Thoracic aorta (tissue), 2 donors: ENCODE measurements at regions not wholly inside any gene's neighbourhood (a gene's known extent, or its start where the extent isn't known, plus 50 kb on each side); places are given as distances from the start of the nearest gene placed in this dataset.

Experiments
- ATAC-seq: fragments of 150-250 bp; one replicate; pipeline ENCODE4 v1.8.0; 2017; ENCODE audit warnings: low read depth; ENCODE audit not compliant: insufficient number of reproducible peaks, low FRiP score
- DNase-seq: peaks from one replicate; pipeline ENCODE4 v3.0.0-alpha.2; 2020; ENCODE audit warnings: low spot score
- H3K27ac ChIP-seq, 2 donors: fragments of 200-600 bp; sonication (generic); 1 replicate in 1 of 2; 2 replicates in 1 of 2; pipeline ENCODE4 v1.5.1; 2016; ENCODE audit warnings: mild to moderate bottlenecking in 2 of 2, moderate library complexity in 2 of 2
- H3K27me3 ChIP-seq: fragments of 200-600 bp; sonication (generic); replicated peaks from 2 replicates; pipeline ENCODE4 v1.6.0; 2016; ENCODE audit warnings: mild to moderate bottlenecking; ENCODE audit not compliant: insufficient read depth
- H3K36me3 ChIP-seq: fragments of 200-600 bp; sonication (generic); one replicate; pipeline ENCODE4 v1.5.1; 2016
- H3K4me1 ChIP-seq, 2 donors: fragments of 200-600 bp; sonication (generic); 1 replicate in 1 of 2; 2 replicates in 1 of 2; pipeline versions ENCODE4 v1.5.1 to v1.6.0; 2016; ENCODE audit warnings: low read depth in 2 of 2, mild to moderate bottlenecking in 1 of 2; ENCODE audit not compliant: control insufficient read depth in 1 of 2
- H3K4me3 ChIP-seq: fragments of 200-600 bp; sonication (generic); 2 replicates; pipeline ENCODE4 v1.5.1; 2016; ENCODE audit warnings: mild to moderate bottlenecking
- H3K9me3 ChIP-seq: fragments of 200-600 bp; sonication (generic); 2 replicates; pipeline ENCODE4 v1.5.1; 2016
- CTCF ChIP-seq: fragments of 200-600 bp; sonication (generic); IDR thresholded peaks from one replicate; pipeline ENCODE4 v1.5.1; 2019; ENCODE audit warnings: antibody characterized with exemption

GRCh38 chr20:7492257-7492656 lies 448.0 kb downstream of the HAO1 start:
- no peaks in the 10 kb centered on the region for H3K27me3 ChIP-seq
- DNase-seq (no peak), ATAC-seq (no peak)
- no peak for TF ChIP-seq CTCF
- H3K27ac ChIP-seq: no peak overlapping the region
- no peaks in the 10 kb centered on the region for H3K36me3 ChIP-seq
- no peaks in the 10 kb centered on the region for H3K4me1 ChIP-seq
- no peaks in the 10 kb centered on the region for H3K9me3 ChIP-seq
- no peak overlapping the region for H3K4me3 ChIP-seq

GRCh38 chr20:7493311-7493710 lies 446.9 kb downstream of the HAO1 start:
- Histone ChIP-seq H3K36me3 (no peaks in the 10 kb centered on the region), H3K4me1 (no peaks in the 10 kb centered on the region), H3K27me3 (no peaks in the 10 kb centered on the region), H3K27ac (no peak overlapping the region), H3K4me3 (no peak overlapping the region), H3K9me3 (no peaks in the 10 kb centered on the region)
- ATAC-seq: no peak
- TF ChIP-seq CTCF: no peak
- no peak for DNase-seq

- Histone ChIP-seq H3K36me3 (no peaks in the 10 kb centered on the region), H3K9me3 (no peaks in the 10 kb centered on the region), H3K4me3 (no peak overlapping the region), H3K27me3 (no peaks in the 10 kb centered on the region), H3K4me1 (no peaks in the 10 kb centered on the region), H3K27ac (no peak overlapping the region)
- no peak for TF ChIP-seq CTCF
- DNase-seq: no peak
- ATAC-seq: no peak
Measured at GRCh38 chr20:7496394-7496991, 443.8 kb downstream of the HAO1 start.

- H3K4me1 ChIP-seq: peaks cover 0 to 7% of the 10 kb centered on the region in 2 donors
- H3K4me3 ChIP-seq: no peak overlapping the region
- no peaks in the 10 kb centered on the region for H3K9me3 ChIP-seq
- no peak overlapping the region for H3K27ac ChIP-seq
- no peak for DNase-seq
- no peak for ATAC-seq
- no peaks in the 10 kb centered on the region for H3K27me3 ChIP-seq
- H3K36me3 ChIP-seq: no peaks in the 10 kb centered on the region
- no peak for TF ChIP-seq CTCF
Measured at GRCh38 chr20:7497985-7498384, 442.3 kb downstream of the HAO1 start.

GRCh38 chr20:7499201-7499600 lies 441.1 kb downstream of the HAO1 start:
- no peak overlapping the region for H3K4me3 ChIP-seq
- H3K4me1 ChIP-seq: peaks cover 3 to 9% of the 10 kb centered on the region in 2 donors
- no peak for DNase-seq
- no peaks in the 10 kb centered on the region for H3K36me3 ChIP-seq
- no peak overlapping the region for H3K27ac ChIP-seq
- no peaks in the 10 kb centered on the region for H3K27me3 ChIP-seq
- no peak for TF ChIP-seq CTCF
- no peaks in the 10 kb centered on the region for H3K9me3 ChIP-seq
- ATAC-seq: no peak
